SK-N-SH treated with all-trans-retinoic acid at 6 μM for 48 hours (cell line): ENCODE measurements at regions not wholly inside any gene's neighbourhood (a gene's known extent, or its start where the extent isn't known, plus 50 kb on each side); places are given as distances from the start of the nearest gene placed in this dataset.
"Not testable (repeated sequence)": the region's sequence is repeated elsewhere in the genome, so short reads cannot be mapped to it uniquely, and the experiment has no call there.

Experiments used
- ATAC-seq: fragments of 200-7000 bp; cut with Tn5 transposase; 3 replicates; pipeline ENCODE4 v1.9.1; 2020; ENCODE audit warnings: mild to moderate bottlenecking, moderate library complexity
- ARNTL ChIP-seq: fragments of 450-650 bp; formaldehyde crosslinking; IDR thresholded peaks from 2 replicates; pipeline ENCODE4 v1.5.0; 2020; ENCODE audit warnings: low read depth, mild to moderate bottlenecking, moderate library complexity, borderline replicate concordance
- BACH2 ChIP-seq: fragments of 250-450 bp; sonication (Bioruptor Pico); IDR thresholded peaks from 2 replicates; pipeline ENCODE4 v1.9.0; 2021; ENCODE audit warnings: mild to moderate bottlenecking, borderline replicate concordance
- CREB5 ChIP-seq: fragments of 250-450 bp; sonication (Bioruptor Pico); IDR thresholded peaks from 2 replicates; pipeline ENCODE4 v1.5.1; 2020; ENCODE audit warnings: low read depth, mild to moderate bottlenecking, moderate library complexity
- CSDC2 ChIP-seq: fragments of 250-450 bp; sonication (Bioruptor Pico); IDR thresholded peaks from 2 replicates; pipeline ENCODE4 v1.5.0; 2020; ENCODE audit warnings: mild to moderate bottlenecking, moderate library complexity
- CSRNP3 ChIP-seq: fragments of 250-450 bp; sonication (Bioruptor Pico); IDR thresholded peaks from 2 replicates; pipeline ENCODE4 v1.5.1; 2021; ENCODE audit warnings: mild to moderate bottlenecking, moderate library complexity
- ESRRG ChIP-seq: fragments of 250-450 bp; sonication (Bioruptor Pico); IDR thresholded peaks from 2 replicates; pipeline ENCODE4 v1.6.1; 2021; ENCODE audit warnings: mild to moderate bottlenecking
- GLIS3 ChIP-seq: fragments of 250-450 bp; sonication (Bioruptor Pico); IDR thresholded peaks from 2 replicates; pipeline ENCODE4 v1.5.0; 2020; ENCODE audit warnings: mild to moderate bottlenecking, moderate library complexity
- ISL1 ChIP-seq: fragments of 250-450 bp; sonication (Bioruptor Pico); IDR thresholded peaks from 2 replicates; pipeline ENCODE4 v2.1.2; 2022; ENCODE audit warnings: mild to moderate bottlenecking, moderate library complexity
- OSR1 ChIP-seq: fragments of 250-450 bp; sonication (Bioruptor Pico); IDR thresholded peaks from 2 replicates; pipeline ENCODE4 v1.8.0; 2022; ENCODE audit warnings: moderate library complexity, mild to moderate bottlenecking, inconsistent platforms
- PATZ1 ChIP-seq: fragments of 250-450 bp; sonication (Bioruptor Pico); IDR thresholded peaks from 2 replicates; pipeline ENCODE4 v1.8.0; 2020; ENCODE audit warnings: mild to moderate bottlenecking, moderate library complexity, borderline replicate concordance
- POU6F1 ChIP-seq: fragments of 250-450 bp; sonication (Bioruptor Pico); IDR thresholded peaks from 2 replicates; pipeline ENCODE4 v1.8.0; 2021; ENCODE audit warnings: low read depth, mild to moderate bottlenecking, moderate library complexity, borderline replicate concordance
- PPARA ChIP-seq: fragments of 250-450 bp; sonication (Bioruptor Pico); IDR thresholded peaks from 2 replicates; pipeline ENCODE4 v1.5.0; 2020; ENCODE audit warnings: mild to moderate bottlenecking, borderline replicate concordance
- RARB ChIP-seq: fragments of 250-450 bp; sonication (Bioruptor Pico); IDR thresholded peaks from 2 replicates; pipeline ENCODE4 v1.8.0; 2021; ENCODE audit warnings: mild to moderate bottlenecking, moderate library complexity
- SNAI2 ChIP-seq: fragments of 250-450 bp; sonication (Bioruptor Pico); IDR thresholded peaks from 2 replicates; pipeline ENCODE4 v1.5.0; 2020; ENCODE audit warnings: mild to moderate bottlenecking, moderate library complexity
- TCF4 ChIP-seq: fragments of 250-450 bp; sonication (Bioruptor Pico); IDR thresholded peaks from 2 replicates; pipeline ENCODE4 v1.8.0; 2021; ENCODE audit warnings: mild to moderate bottlenecking, moderate library complexity, borderline replicate concordance
- TOX ChIP-seq: fragments of 250-450 bp; sonication (Bioruptor Pico); IDR thresholded peaks from 2 replicates; pipeline ENCODE4 v1.8.0; 2021; ENCODE audit warnings: mild to moderate bottlenecking, moderate library complexity, borderline replicate concordance
- TSHZ2 ChIP-seq: fragments of 250-450 bp; sonication (Bioruptor Pico); IDR thresholded peaks from 2 replicates; pipeline ENCODE4 v1.5.0; 2020; ENCODE audit warnings: mild to moderate bottlenecking, moderate library complexity
- ZC3H10 ChIP-seq: fragments of 250-450 bp; sonication (Bioruptor Pico); IDR thresholded peaks from 2 replicates; pipeline ENCODE4 v1.5.1; 2021; ENCODE audit warnings: mild to moderate bottlenecking, moderate library complexity
- ZFP3 ChIP-seq: fragments of 250-450 bp; sonication (Bioruptor Pico); IDR thresholded peaks from 2 replicates; pipeline ENCODE4 v1.5.0; 2020; ENCODE audit warnings: mild to moderate bottlenecking, moderate library complexity
- ZFP30 ChIP-seq: fragments of 450-650 bp; formaldehyde crosslinking; IDR thresholded peaks from 2 replicates; pipeline ENCODE4 v1.5.0; 2022; ENCODE audit warnings: mild to moderate bottlenecking, moderate library complexity
- ZNF565 ChIP-seq: fragments of 450-650 bp; formaldehyde crosslinking; conservative IDR thresholded peaks from 2 replicates; pipeline ENCODE4 v1.5.0; 2020; ENCODE audit warnings: low read depth, mild to moderate bottlenecking, moderate library complexity
- ZNF70 ChIP-seq: fragments of 450-650 bp; formaldehyde crosslinking; IDR thresholded peaks from 2 replicates; pipeline ENCODE4 v1.5.0; 2020; ENCODE audit warnings: mild to moderate bottlenecking, moderate library complexity
- ZNF8 ChIP-seq: fragments of 450-650 bp; formaldehyde crosslinking; IDR thresholded peaks from 2 replicates; pipeline ENCODE4 v1.5.0; 2020; ENCODE audit warnings: mild to moderate bottlenecking, moderate library complexity

- no peak for TF ChIP-seq CREB5 (CRISPR knock-in tag)
- TF ChIP-seq ZNF565 (CRISPR knock-in tag): no peak
- TF ChIP-seq CSDC2 (CRISPR knock-in tag): no peak
- TF ChIP-seq ZNF8 (CRISPR knock-in tag): no peak
- no peak for TF ChIP-seq ZFP3 (CRISPR knock-in tag)
- no peak for TF ChIP-seq OSR1
- no peak for TF ChIP-seq ZFP30
- no peak for TF ChIP-seq POU6F1
- TF ChIP-seq CSRNP3: no peak
- TF ChIP-seq PPARA: no peak
- no peak for TF ChIP-seq BACH2 (CRISPR knock-in tag)
- TF ChIP-seq GLIS3: no peak
- no peak for TF ChIP-seq SNAI2 (CRISPR knock-in tag)
- TF ChIP-seq TCF4 (CRISPR knock-in tag): no peak
- TF ChIP-seq ESRRG (CRISPR knock-in tag): no peak
- TF ChIP-seq RARB (CRISPR knock-in tag): no peak
- no peak for TF ChIP-seq ISL1 (CRISPR knock-in tag)
- no peak for TF ChIP-seq TOX (CRISPR knock-in tag)
- TF ChIP-seq ZNF70 (CRISPR knock-in tag): no peak
- TF ChIP-seq TSHZ2 (CRISPR knock-in tag): no peak
- TF ChIP-seq, all 23 proteins: peak for 0
- peak; percentile 60; the same call in 2 of the 3 replicates for ATAC-seq
Measured at GRCh38 chr4:28073860-28074555, 1213.4 kb downstream of the STIM2 start.

- TF ChIP-seq OSR1 (no peak), SNAI2 (CRISPR knock-in tag) (no peak), ARNTL (CRISPR knock-in tag) (no peak), ZFP30 (no peak), ZNF8 (CRISPR knock-in tag) (no peak), TCF4 (CRISPR knock-in tag) (no peak), CSDC2 (CRISPR knock-in tag) (no peak), PATZ1 (CRISPR knock-in tag) (no peak), ESRRG (CRISPR knock-in tag) (no peak), ZFP3 (CRISPR knock-in tag) (no peak), ISL1 (CRISPR knock-in tag) (no peak), CSRNP3 (no peak), ZC3H10 (CRISPR knock-in tag) (no peak), ZNF565 (CRISPR knock-in tag) (no peak), TOX (CRISPR knock-in tag) (no peak)
- no peak for ATAC-seq
Measured at GRCh38 chr4:28075401-28075956, 1214.8 kb downstream of the STIM2 start.

- not testable (repeated sequence) for ATAC-seq
Measured at GRCh38 chr4:28077203-28077602, 1216.6 kb downstream of the STIM2 start.
